NCI-H187 treated with DMSO at 0.1 percent for 48 hours (cell line): ENCODE measurements at regions not wholly inside any gene's neighbourhood (a gene's known extent, or its start where the extent isn't known, plus 50 kb on each side); places are given as distances from the start of the nearest gene placed in this dataset.

Source experiments
- DNase-seq: peaks from one replicate; lab custom pipeline; 2025; lab: John Stamatoyannopoulos, UW

GRCh38 chr16:80489173-80489572, 51.6 kb upstream of the DYNLRB2 start:
- no peak for DNase-seq

- no peak for DNase-seq
These were observed 52.6 kb upstream of the DYNLRB2 start for GRCh38 chr16:80488167-80488566.

GRCh38 chr16:80480664-80481063, 60.1 kb upstream of the DYNLRB2 start:
- no peak for DNase-seq

- no peak for DNase-seq
These were observed 63.0 kb upstream of the DYNLRB2 start for GRCh38 chr16:80477838-80478237.

GRCh38 chr16:80468029-80468428, 72.8 kb upstream of the DYNLRB2 start:
- DNase-seq = no peak

GRCh38 chr16:80466024-80466987, 74.5 kb upstream of the DYNLRB2 start:
- DNase-seq = no peak

- DNase-seq = no peak
These were observed 76.9 kb upstream of the DYNLRB2 start for GRCh38 chr16:80463751-80464495.

- no peak for DNase-seq
These were observed 77.5 kb upstream of the DYNLRB2 start for GRCh38 chr16:80463326-80463725.

GRCh38 chr16:80462917-80463316, 77.9 kb upstream of the DYNLRB2 start:
- no peak for DNase-seq

GRCh38 chr16:80460988-80461387, 79.8 kb upstream of the DYNLRB2 start:
- no peak for DNase-seq

- no peak for DNase-seq
These were observed 80.8 kb upstream of the DYNLRB2 start for GRCh38 chr16:80459966-80460365.

GRCh38 chr16:80459331-80459777, 81.4 kb upstream of the DYNLRB2 start:
- DNase-seq = no peak

GRCh38 chr16:80457871-80458270, 82.9 kb upstream of the DYNLRB2 start:
- DNase-seq = no peak

GRCh38 chr16:80454802-80455201, 86.0 kb upstream of the DYNLRB2 start:
- DNase-seq = no peak

- DNase-seq = no peak
These were observed 91.4 kb upstream of the DYNLRB2 start for GRCh38 chr16:80449392-80449791.

- no peak for DNase-seq
These were observed 93.6 kb upstream of the DYNLRB2 start for GRCh38 chr16:80447241-80447640.

- no peak for DNase-seq
These were observed 98.0 kb upstream of the DYNLRB2 start for GRCh38 chr16:80442779-80443178.

- no peak for DNase-seq
These were observed 98.9 kb upstream of the DYNLRB2 start for GRCh38 chr16:80441935-80442334.

- no peak for DNase-seq
These were observed 100.1 kb upstream of the DYNLRB2 start for GRCh38 chr16:80440667-80441066.

- no peak for DNase-seq
These were observed 103.1 kb upstream of the DYNLRB2 start for GRCh38 chr16:80437707-80438106.

GRCh38 chr16:80436510-80436909, 104.3 kb upstream of the DYNLRB2 start:
- no peak for DNase-seq

- no peak for DNase-seq
These were observed 107.2 kb upstream of the DYNLRB2 start for GRCh38 chr16:80433623-80434022.

GRCh38 chr16:80427795-80428194, 113.0 kb upstream of the DYNLRB2 start:
- no peak for DNase-seq
